GM18909 (cell line): ENCODE measurements at regions not wholly inside any gene's neighbourhood (a gene's known extent, or its start where the extent isn't known, plus 50 kb on each side); places are given as distances from the start of the nearest gene placed in this dataset.

ENCODE experiments used
- ATAC-seq: cut with Tn5 transposase; IDR thresholded peaks from one replicate; pipeline ENCODE4 v1.9.1; 2021; ENCODE audit warnings: mild to moderate bottlenecking; ENCODE audit not compliant: unreplicated experiment, poor library complexity

DNA sequence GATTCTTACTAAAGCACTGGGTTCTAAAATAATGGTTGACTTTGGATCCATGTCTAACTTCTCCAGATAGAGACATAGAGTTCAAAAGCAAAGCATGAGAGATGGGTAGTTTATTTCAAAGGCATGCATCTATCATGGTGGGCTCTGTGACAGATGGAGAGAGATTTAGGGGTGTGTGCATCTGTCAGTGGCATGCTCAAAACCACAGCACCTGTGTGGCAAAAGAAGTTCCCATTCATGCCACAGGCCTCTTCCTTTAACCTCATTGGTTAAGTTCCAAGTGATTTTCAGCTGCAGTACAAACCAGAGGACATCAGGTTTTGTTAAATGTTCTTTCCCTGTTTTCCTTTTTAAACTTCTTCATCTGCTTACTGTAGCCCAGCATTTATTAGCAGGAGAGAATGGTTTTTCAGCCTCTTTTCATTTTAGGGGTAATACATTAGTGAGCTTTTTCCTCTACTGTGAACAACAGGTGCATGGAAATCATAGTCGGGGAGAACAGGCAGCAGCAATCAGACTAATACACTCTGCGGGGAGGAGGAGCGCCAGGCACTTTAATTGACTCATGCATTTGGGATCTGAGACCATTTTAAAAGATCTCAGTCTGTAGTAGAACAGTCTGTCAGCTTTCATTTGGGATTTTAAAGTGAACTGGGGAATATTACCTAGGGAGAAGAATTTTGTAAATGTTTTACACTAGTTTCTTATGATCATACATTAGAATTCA lies 52.4 kb upstream of the UPP2 start:
- no peak for ATAC-seq

- no peak for ATAC-seq
These were observed 53.3 kb upstream of the UPP2 start for GRCh38 chr2:158048327-158048726.

GRCh38 chr2:158047156-158047611 lies 54.5 kb upstream of the UPP2 start:
- ATAC-seq = no peak

DNA sequence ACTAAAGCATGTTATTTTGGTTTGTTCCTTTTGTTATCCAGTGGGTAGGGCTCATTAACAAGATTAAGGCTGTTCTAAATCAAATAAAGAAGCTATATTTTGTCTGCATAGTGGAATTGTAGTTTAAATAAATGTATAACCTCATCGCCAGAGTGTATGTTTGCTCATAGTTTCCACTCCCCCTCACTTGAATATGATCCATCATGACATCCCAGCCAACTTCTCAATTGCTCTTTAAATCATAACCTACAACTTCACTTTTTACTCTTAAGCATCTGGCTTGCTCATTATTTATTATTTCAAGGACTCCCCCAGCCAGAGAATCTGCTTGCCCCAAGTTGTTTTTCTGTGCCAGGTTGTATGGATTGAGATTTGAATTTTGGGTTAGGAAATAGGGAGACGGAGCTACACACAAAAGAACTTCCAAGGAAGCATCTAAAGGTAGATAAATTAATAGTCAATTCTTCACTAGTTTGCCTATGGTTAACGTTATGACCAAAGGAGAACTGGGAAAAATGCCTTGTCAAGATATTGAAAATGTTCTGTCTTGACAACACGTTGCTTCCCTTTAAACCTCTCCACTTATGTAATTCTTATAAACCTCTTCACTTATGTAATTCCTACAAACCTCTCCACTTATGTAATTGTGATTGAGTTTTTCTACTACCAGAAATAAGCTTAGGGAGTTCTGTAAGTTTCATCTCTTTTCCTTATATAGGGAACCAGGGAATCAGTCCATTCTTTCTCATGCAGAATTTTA lies 55.4 kb upstream of the UPP2 start:
- no peak for ATAC-seq

- no peak for ATAC-seq
These were observed 56.3 kb upstream of the UPP2 start for GRCh38 chr2:158045362-158045761.

DNA sequence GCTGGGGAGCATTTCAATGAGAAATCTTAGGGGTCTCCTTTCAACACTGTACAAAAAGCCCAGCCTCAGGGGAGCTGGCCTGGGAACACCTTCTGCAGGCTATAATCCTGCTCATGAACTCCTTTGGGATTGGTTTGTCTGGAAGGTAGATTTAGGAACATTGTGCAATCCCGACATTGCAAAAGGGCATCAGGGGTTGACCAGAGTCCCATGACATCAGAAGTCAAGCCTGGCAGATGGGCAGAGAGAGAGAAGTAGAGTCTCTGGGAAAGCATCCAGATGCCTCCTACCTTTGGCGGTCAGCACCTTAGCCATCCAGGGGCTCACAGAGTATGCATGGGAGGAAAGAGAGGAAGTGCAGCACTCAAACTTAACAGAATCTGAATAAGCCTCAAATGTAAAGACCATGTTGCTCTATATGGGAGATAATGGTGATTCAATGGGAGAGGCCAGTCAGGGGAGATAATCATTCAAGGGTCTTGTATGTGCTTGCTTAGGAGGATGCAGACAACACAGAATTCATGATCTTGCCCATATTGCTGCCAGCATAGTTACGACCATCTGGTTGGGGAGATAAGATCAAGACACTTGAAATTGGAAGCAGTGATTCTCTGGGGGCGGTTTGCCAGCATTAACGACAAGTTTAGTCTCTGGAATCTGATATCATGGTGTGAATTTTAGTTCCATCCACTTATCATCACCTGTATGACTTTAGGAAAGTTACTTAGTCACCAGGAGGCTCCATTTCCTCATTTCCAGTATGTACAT lies 58.3 kb upstream of the UPP2 start:
- no peak for ATAC-seq

DNA sequence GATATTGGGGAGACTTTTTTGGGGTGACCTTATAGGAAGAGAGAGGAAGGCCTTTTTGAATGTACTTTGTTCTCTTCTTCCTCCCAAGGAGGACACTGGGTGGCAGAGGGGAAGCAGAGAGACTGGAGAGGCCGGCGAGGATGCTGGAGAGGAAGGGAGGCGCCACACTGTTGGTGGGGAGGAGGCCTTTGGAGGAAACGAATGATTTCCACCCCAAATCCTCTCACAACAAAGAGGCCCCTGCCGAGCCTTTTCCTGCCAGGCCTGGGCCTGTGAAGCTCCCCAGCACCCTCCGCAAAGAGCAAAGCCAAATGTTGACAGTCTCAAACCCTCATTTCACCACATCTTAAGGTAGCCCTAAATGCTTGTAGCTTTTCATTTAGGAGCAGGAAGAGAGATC lies 59.0 kb upstream of the UPP2 start:
- ATAC-seq = no peak

GRCh38 chr2:158042245-158042644 lies 59.4 kb upstream of the UPP2 start:
- ATAC-seq = no peak

DNA sequence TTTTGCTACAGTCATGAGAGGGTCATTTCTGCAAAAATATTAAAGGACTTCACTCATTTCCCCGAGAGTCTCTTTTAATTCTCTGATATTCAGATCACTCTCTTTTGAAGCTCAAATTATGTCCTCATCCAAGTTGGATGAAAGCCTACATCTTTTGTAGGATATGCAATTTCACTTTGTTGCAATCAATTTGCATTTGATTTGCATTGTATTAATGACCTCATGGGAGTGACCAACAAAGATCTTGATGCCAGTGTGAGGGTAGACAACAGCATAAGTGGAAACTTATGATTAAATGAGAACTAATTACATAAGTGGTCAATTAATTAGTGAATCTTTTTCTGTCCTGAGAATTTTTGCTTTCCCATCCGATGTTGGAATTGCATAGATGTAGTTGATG lies 60.3 kb upstream of the UPP2 start:
- ATAC-seq = no peak

GRCh38 chr2:158038901-158039300 lies 62.8 kb upstream of the UPP2 start:
- no peak for ATAC-seq

DNA sequence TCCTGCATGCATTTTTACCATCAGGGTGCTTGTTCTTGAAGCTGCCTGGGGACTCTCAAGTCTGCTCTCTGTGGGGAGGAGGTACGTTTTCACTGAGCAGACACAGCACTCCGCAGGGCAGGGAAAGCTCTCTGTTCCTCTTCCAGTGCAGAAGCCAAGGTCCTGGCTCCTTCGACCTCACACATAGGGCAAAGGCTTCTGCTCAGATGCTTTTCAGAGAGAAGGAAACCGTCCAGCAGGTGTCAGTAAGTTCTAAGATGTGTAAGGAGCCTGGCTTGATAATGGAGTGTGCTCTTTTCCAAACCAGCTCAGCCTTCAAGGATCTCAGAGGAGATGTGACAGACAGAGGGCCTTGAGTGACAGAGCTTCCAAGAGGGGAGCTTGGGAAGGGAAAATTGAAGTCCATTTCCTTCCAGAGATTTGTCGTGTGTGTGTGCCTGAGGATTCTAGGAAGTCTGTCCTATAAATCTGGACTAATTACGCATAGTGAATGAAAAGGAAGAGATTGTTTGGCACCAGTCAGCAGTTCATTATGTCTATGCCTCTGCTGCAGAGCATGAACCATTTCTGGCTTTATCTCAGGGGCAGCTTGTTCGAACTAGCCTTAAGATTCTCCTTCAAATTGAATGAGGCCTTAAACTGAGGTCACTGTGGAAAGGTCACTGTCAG lies 67.3 kb upstream of the UPP2 start:
- no peak for ATAC-seq

GRCh38 chr2:158031371-158031770 lies 70.3 kb upstream of the UPP2 start:
- ATAC-seq = no peak

GRCh38 chr2:158025255-158025996 lies 76.2 kb upstream of the UPP2 start:
- ATAC-seq = no peak

GRCh38 chr2:158024288-158024898 lies 77.3 kb upstream of the UPP2 start:
- ATAC-seq = peak; percentile 84

DNA sequence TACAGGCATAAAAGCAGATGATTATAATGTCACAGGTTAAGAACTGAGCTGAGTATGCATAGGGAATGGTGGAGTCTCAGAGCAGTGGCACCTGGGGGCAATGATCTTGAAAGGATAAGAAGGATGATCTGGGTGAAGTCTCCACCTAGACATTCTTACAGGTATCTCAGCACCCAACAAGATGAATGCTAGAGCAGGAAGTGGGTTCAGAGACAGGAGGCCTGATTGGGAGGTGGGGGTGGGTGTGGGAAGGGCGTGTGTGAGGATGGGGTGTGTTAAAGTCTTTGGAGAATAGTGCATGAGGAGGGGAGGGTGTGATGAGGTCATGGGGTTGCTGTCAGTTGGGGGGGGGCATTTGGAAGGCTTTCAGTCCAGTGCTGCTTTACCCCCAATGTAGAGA lies 78.8 kb upstream of the UPP2 start:
- ATAC-seq = no peak

- ATAC-seq = no peak
These were observed 80.5 kb upstream of the UPP2 start for GRCh38 chr2:158021226-158021625.

GRCh38 chr2:158015428-158016076 lies 86.1 kb upstream of the UPP2 start:
- ATAC-seq = no peak

- ATAC-seq = no peak
These were observed 87.8 kb upstream of the UPP2 start for GRCh38 chr2:158013891-158014290.
